Right lung (tissue), 2 donors: ENCODE measurements at regions not wholly inside any gene's neighbourhood (a gene's known extent, or its start where the extent isn't known, plus 50 kb on each side); places are given as distances from the start of the nearest gene placed in this dataset.

Source experiments
- DNase-seq, 2 donors: peaks; one replicate each; pipeline ENCODE4 v3.0.0-alpha.2; 2013

- DNase-seq = no peak
Observed at GRCh38 chr5:30604648-30605262, 588.7 kb upstream of the CDH6 start.

DNA sequence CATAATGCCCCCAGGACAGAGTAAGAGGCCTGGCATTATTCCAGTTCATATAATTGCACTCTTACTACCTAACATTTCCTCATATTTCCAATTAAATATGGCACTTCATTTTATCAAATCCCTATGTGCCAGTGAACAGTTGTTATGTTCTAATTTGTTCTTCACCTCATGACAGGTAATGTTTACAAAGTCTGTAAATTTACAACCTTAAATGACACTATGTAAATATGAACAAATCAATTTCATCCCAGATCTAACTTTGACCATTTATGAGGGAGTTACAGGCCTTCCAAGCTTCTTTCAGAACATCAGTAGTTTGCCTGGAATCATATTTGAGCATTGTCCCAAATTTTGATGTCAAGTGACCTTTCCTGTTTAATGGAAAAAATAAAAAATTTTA, 592.6 kb upstream of the CDH6 start:
- no peak for DNase-seq

GRCh38 chr5:30596495-30597064, 596.9 kb upstream of the CDH6 start:
- DNase-seq = no peak

- no peak for DNase-seq
Observed at GRCh38 chr5:30594331-30594730, 599.2 kb upstream of the CDH6 start.

DNA sequence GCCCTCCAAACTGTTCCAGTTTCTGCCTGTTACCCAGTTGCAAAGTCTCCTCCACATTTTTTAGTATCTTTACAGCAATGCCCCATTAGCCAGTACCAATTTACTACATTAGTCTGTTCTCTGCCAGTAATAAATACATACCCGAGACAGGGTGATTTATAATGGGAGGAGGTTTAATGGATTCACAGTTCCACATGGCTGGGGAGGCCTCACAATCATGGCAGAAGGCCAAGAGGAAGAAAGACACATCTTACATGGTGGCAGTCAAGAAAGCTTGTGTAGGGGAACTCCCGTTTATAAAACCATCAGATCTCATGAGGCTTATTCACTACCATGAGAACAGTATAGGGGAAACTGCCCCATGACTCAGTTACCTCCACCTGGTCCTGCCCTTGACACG, 600.7 kb upstream of the CDH6 start:
- no peak for DNase-seq

DNA sequence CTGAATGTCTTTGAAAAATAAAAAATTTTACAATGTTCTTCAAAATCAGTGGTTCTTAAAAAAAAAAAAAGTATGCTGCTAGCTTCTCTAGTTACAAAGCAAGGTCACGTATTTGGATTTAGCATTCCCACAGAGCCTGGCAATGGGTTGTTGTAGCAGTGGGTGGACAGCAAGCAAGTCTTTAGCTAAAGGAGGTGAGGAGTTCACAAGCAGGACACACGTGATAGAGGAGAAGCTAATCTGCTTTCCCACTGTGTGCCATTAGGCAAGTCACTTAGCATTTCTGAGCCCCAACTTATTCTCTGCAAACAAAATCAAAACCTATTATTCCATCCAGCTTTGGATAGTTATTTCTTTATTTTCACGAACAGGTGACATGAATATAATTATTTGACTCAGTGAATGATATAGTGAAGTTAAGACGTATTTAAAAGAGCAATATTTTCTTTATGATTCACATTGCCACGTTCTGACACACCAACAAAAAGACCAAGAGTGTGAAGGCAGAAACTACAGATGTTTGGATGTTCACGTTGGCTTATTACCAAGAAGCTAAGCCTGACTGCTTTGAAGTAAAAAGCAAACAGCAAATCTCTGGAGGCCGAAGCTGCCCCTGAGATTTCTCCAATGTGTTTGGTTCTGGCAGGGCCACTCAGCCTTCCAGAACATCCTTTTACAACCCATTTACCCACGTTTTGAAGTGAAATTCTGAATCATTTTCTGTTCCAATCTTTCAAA, 612.1 kb upstream of the CDH6 start:
- peak; percentile 44 to 45 for DNase-seq

DNA sequence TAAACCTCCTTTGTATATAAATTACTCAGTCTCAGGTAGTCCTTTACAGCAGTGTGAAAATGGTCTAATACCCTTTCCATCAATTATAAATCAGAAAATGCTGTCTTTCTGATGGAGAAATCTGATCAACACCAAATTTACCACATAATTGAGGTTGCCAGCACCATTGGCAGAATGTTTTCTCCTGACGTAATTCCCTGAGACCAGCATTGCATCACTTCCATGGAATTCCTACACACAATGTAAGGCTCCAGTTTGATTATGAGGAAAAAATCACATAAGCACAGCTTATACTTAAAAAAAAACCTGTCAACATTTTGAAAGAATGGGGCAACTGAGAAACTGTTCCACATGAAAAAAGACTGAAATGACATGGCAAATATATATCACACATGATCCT, 618.7 kb upstream of the CDH6 start:
- no peak for DNase-seq

- DNase-seq = no peak
Observed at GRCh38 chr5:30572279-30572678, 621.2 kb upstream of the CDH6 start.

GRCh38 chr5:30561771-30562170, 631.7 kb upstream of the CDH6 start:
- DNase-seq = no peak

DNA sequence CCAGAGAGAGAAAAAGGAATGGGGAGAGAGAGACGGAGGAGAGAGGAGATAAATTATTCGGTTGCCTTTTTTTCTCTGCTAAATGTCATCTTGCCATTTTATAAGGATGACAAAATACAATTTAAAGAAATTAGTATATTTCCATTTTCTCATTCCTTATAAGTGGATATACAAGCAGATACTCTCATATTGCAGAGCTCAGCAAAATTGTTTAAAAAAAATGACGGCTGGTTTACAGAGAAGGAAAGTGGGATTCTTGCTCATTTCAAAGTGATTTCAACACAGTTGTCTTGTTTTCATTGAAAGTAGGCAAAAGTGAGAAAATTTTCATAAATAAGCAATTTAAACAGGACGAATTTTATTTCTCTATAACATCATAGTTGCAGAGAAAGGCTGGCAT, 641.9 kb upstream of the CDH6 start:
- no peak for DNase-seq

GRCh38 chr5:30548580-30549305, 644.7 kb upstream of the CDH6 start:
- no peak for DNase-seq

GRCh38 chr5:30540150-30540549, 653.3 kb upstream of the CDH6 start:
- DNase-seq = no peak

- DNase-seq = peak; percentile 76 to 78
Observed at GRCh38 chr5:30539004-30539634, 654.4 kb upstream of the CDH6 start.

GRCh38 chr5:30525353-30525752, 668.1 kb upstream of the CDH6 start:
- no peak for DNase-seq

- no peak for DNase-seq
Observed at GRCh38 chr5:30524428-30524827, 669.1 kb upstream of the CDH6 start.

DNA sequence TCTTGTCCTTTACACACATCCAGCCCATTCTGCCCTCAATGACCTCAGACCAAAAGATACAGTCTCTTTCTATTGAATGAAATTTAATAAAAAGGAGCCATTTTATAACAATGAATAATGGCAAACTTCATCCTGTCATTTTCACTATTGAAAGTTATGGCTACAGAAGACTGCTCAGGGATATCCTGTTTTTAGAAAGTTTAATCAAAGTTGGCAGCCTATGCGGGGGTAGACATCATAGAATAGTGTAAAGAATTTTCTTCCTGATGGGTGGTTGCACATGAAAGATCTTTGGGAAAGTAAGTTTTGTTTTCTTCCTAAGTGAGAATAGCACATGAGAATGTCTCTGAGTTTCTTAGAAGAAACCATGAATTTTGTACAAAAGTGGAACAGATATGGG, 670.4 kb upstream of the CDH6 start:
- no peak for DNase-seq

DNA sequence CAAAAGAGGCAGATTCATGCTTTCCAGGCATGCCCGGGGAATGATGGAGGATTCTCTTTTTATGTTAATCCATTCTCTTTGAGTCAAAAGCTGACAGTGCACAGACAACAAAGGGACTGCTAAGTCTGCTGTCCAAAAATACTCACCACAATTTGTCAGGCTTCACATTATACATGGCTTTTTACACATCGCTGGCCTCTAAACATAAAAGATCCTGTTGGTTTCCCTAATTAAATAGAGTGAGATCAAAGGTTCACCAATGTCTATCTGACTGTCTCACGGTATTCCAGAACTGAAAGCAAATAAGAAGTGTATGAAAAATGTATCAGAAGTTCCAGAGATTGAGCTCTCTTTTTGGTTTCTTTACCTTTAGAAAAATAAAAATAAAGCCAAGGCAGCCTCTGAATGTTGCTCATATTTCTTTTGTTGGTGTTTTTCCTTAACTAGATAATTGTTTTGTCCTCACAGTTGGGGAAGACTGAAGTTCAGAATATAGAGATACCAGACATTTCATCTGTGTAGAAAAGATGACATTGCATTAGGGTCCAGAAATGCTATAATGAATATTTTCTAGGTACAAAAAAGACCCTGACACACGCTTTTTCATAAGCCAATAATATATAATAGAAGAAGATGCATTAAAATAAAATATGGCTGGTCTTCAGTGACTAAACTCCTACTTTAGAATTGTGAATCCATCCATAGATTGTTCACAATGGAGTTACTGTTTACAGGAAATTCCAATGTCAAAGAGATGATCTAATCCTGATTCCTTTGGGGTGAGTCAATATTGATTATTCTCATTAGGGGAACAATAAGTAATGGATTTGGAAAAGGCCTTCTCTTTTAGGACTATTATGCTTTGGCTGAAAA, 688.2 kb upstream of the CDH6 start:
- DNase-seq = no peak

DNA sequence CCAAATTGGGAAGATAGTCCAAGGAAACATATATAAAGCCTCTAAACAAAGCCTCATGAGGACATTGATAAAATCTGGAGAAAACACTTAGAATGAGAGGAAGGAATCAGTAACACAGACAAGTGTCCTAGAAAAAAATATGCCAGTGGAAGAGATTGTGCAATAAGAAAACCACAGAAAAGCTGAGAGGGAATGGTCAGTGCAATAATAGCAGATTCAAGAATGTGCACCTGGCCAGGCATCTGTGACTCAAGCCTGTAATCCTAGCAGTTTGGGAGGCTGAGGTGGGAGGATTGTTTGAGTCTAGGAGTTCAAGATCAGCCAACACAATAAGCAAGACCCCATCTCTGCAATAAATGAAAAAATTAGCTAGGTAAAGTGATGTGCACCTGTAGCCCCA, 691.2 kb upstream of the CDH6 start:
- no peak for DNase-seq

- DNase-seq = no peak
Observed at GRCh38 chr5:30501065-30501464, 692.4 kb upstream of the CDH6 start.

GRCh38 chr5:30500513-30500912, 693.0 kb upstream of the CDH6 start:
- DNase-seq = no peak

GRCh38 chr5:30499402-30499801, 694.1 kb upstream of the CDH6 start:
- DNase-seq = no peak
